ENCODE measurements at regions not wholly inside any gene's neighbourhood (a gene's known extent, or its start where the extent isn't known, plus 50 kb on each side); places are given as distances from the start of the nearest gene placed in this dataset.
A peak's percentile ranks its signal among the peaks of the same experiment; 100 is the strongest.
"Not testable (repeated sequence)": the region's sequence is repeated elsewhere in the genome, so short reads cannot be mapped to it uniquely, and the experiment has no call there.

DNA sequence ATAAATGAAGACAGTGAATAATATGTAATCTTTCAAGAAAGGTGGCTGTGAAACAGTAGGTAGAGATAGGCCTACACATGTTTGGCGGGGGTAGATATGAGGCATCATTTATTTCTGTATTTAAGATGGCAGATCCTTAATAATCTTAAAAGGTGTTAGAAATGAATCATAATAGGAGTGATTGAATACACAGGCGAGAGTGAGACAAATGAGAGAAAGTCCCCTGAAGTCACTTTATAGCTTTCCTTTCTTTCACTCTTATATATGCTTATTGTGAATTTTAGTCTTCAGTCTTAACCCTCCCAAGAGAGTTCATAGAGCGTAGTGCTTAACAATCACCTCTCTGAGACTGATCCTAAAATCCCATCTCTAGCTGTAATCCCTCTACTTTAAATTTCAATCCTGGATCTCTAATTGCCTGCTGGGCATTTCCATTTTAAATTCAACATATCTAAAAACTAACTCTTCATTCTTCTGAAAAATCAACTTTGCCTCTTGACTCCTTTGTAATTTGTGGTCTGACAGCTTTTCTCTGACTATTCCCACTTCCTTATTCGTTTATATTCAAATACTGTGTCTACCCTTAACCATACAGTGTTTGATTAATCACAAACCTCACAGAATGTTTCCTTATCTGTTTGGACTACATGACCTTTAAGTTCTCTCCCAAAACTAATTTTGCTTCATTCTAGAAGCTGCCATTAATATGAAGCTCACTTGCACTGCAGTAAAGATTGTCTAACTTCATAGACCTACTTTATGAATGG, 463.7 kb upstream of the FSIP2 start:
- no peak for DNase-seq

- DNase-seq: not testable (repeated sequence)
These were observed 462.6 kb upstream of the FSIP2 start for GRCh38 chr2:185275979-185276378.

DNA sequence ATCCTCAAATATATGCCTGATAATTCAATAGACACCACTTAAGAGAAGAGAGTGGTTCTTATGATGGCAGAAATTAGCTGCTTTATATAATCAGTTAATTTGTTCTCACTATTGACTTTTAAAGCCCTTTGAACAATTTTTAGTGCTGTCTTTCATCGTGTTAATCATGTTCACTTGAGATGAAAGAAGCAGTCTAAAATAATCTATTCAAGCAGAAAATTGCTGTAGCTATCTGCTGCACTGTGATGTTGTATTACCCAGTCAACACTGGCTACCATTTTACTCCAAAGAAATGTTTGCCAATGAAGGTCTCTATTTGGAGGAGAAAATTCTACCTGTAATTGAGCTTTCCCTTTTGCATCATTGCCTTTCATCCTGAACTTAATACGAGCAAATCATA, 459.8 kb upstream of the FSIP2 start:
- no peak for DNase-seq

DNA sequence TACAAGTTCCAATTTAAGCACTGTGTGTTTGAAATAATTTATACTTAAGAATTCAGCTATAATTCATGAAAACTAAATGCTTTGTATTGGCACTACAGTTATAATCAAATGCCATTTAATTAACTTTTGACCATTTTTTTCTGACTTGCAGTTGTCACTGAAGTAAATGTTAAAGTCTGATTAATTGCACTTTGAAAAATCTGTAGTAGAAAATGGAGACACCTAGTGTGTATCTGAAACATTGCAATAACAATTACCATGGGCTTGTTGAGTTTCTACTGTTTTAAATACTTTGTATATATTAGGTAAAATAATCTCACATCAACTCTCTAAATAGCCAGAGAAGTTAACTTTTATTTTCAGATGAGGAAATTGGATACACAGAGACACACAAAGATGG, 458.6 kb upstream of the FSIP2 start:
- peak; percentile 32 for DNase-seq

DNA sequence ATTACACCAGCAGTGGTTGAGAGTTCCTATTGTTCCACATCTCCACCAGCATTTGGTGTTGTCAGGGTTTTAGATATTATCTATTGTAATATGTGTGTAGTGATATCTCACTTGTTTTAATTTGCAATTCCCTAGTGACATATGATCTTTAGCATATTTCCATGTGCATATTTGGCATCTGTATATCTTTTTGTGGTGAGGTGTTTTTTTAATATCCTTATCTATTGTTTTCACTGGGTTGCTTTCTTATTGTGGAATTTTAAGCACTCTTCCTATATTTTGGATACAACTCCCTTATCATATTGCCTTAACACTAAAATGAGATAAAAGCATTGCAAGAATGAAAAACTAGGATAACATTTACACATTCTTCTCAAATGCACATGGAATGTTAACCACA, 453.9 kb upstream of the FSIP2 start:
- DNase-seq: no peak

GRCh38 chr2:185290012-185290411, 448.6 kb upstream of the FSIP2 start:
- not testable (repeated sequence) for DNase-seq

DNA sequence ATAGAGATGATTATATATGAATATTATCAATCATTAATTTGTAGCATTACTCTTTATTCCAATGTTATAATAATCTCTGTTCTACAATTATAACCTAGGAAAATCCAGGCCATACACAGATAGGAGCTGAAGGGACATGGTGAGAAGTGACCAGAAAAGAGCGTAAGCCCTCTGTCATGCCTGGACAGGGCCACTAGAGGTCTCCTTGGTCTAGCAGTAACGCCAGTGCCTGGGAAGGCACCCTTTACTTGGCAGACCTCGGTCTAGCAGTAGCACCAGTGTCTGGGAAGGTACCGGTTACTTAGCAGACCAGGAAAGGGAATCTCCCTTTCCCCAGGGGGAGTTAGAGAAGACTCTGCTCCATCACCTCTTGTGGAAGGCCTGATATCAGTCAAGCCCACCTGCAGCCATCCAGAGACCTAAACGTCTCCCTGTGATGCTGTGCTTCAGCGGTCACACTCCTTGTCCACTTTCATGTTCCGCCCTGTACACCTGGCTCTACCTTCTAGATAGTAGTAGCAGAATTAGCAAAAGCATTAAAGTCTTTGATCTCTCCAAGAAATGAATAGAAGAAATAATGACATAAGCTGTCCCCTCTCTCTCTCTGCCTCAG, 447.5 kb upstream of the FSIP2 start:
- no peak for DNase-seq

DNA sequence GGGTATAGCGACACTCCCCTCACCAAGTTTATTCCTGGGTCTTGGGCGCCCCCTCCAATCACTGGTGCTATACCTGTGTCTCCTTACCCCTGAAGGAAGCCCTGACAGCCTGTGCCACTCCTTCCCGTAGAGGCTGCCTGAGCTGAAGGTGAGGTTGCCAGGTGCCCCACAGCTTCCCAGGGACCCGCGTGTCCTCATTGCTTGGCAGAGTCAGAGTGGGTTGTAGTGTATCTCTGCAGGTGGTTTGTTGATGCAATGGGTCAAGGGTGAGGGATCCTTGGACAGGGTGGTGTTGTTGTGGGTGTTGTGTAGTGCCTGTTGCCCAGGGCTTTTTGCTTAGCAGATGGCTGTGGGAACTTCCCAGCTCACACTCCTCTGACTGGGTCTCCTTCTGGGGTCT, 438.7 kb upstream of the FSIP2 start:
- DNase-seq: no peak

DNA sequence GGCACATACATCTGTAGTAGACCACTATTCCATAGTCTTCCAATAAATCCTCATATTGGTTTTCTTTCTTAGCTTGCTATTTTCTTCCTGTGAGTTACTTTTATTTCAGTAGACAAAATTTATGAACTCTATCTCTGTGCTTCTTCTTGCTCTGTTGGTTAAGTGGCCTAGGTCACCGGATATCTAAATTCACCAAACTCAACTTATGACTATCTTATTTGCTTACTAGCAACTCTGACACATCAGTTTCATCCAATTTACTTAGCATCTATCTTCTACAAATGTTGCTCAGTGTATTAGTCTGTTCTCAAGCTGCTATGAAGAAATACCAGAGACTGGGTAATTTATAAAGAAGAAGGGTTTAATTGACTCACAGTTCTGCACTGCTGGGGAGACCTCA, 432.5 kb upstream of the FSIP2 start:
- DNase-seq: no peak

- no peak for DNase-seq
These were observed 422.2 kb upstream of the FSIP2 start for GRCh38 chr2:185316383-185316782.

- DNase-seq: no peak
These were observed 420.3 kb upstream of the FSIP2 start for GRCh38 chr2:185318271-185318724.

DNA sequence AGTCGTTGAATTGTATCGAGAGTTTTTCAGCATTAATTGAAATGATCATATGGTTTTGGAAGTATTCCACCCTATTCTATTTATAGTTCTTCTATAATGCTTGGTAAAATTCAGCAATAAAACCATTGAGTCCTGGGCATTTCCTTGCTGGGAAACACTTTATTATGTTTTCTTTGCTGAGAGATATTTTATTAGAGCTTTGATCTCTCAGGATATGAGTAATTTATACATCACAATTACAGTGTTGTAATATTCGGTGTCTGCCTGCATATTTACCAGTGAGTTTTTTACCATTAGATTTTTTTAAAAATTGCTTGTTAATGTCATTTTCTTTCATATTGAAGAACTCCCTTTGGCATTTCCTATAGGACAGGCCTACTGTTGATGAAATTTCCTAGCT, 402.7 kb upstream of the FSIP2 start:
- no peak for DNase-seq

GRCh38 chr2:185337033-185337432, 401.6 kb upstream of the FSIP2 start:
- no peak for DNase-seq

GRCh38 chr2:185338104-185338503, 400.5 kb upstream of the FSIP2 start:
- no peak for DNase-seq

GRCh38 chr2:185347445-185347844, 391.2 kb upstream of the FSIP2 start:
- DNase-seq: no peak

DNA sequence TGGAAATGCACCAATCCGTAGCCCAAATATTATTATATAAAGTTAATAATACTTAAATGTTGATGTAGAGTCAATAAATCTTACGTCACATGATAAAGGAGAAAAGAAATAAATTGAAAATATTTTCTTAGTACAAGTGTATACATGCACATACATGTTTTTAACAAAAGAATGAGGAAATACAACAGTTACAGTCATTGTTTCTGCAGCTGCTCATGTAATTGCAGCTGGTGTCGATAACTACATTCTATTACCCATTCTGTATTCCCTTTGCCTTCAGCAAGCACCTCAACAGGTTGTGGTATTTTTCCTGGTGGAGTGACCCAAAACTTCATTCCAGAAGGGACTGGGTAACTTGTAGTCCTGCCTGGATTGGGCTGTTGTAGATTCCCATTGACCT, 377.8 kb upstream of the FSIP2 start:
- DNase-seq: no peak

GRCh38 chr2:185372188-185372587, 366.4 kb upstream of the FSIP2 start:
- DNase-seq: no peak

DNA sequence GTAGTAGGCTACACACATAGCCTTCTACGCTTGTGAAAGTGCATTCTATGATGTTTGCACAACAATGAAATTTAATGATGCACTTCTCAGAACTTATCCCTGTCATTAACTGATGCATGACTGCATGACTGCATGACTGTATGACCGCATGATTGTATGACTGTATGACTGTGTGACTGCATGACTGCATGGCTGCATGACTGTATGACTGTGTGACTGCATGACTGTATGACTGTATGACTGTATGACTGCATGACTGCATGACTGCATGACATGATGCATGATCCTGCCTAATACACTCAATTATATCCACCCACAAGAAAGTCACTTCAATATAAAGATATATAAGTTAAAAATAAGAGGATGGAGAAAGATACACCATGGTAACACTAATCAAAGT, 365.4 kb upstream of the FSIP2 start:
- DNase-seq: no peak

DNA sequence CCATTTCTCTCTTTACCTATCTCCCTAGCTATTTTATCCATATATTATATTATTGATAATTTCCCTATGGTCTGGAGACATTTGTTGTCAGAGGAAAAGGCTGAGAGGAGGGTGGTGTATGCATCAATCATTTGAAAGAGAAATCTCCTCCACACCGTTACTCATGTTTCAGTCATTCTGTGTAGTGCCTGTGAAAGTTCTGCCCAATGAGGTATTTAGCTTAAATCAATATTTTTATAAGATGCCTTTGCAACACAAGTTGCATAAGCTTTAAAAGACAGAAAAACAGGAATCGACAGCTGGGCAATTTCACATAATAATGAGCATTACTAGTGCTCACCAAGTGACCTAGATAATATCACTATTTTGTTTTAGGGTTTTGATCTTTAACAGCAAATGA, 363.7 kb upstream of the FSIP2 start:
- no peak for DNase-seq

- no peak for DNase-seq
These were observed 362.9 kb upstream of the FSIP2 start for GRCh38 chr2:185375731-185376130.

GRCh38 chr2:185381631-185382030, 357.0 kb upstream of the FSIP2 start:
- DNase-seq: no peak

DNA sequence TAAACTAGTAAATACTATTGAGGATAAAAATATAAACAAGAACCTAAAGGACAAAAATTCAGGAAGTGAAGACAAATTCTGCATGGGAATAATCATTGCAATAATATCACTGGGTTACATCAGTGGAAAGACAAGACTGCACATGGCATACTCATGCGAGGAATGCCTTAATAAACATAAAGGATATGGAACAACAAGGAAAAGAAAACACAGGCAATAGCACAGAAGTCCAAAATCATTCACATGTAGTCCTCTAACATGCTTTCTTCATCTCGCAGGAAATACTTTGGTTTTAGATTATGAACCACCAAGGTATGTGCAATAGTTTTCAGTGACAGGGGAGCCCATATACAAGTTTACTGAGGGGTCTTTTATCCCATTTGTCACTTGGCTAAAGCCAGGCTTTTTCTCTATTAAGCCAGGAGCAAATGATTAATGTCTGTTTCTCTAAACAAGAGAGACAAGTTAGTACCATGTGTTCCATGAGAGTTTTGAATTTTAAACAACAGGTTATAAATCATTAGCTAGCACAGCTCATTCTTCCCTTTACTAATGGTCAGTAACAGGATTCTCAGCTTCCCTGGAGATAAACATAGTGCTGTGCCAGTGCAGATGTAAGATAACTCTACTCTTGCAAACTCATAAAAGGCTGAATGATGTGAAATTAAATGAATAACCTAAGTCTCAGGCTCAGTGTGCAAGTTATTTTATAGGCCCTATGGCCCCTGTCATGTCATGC, 353.6 kb upstream of the FSIP2 start:
- no peak for DNase-seq

DNA sequence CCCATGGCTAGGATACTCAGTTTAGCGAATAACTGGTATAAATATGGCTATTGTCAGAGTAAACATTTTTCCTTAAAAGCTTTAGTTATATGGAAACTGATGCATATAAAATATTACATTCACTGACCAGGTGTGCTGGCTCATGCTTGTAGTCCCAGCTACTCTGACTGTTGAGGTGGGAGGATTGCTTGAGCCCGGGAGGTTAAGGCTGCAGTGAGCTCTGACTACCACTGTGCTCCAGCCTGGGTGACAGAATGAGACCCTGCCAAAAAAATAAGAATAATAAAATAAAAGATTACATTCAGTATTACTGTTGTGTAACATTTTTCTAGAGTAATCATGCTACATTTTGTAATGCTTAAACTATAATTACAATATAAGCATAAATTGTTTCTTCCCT, 350.4 kb upstream of the FSIP2 start:
- DNase-seq: no peak

DNA sequence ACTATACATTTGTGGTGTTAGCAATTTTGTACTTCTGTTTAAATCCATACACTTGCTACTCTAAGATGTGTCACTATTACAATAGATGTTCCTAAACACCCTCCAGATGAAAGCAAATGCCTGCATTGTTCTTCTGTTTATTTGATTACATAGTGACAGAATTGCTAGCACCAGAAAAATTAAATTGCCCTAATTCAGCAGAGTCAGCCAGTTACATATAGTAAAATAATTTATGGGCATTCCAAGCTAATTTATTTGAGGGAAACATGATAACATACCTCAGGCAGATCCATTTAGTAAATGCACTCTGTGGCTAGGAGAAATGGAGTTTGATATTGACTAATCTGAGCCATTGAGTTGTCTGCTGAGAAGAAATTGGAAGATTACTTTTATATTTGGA, 347.1 kb upstream of the FSIP2 start:
- no peak for DNase-seq
